SU-DHL-6 (cell line): ENCODE measurements at regions not wholly inside any gene's neighbourhood (a gene's known extent, or its start where the extent isn't known, plus 50 kb on each side); places are given as distances from the start of the nearest gene placed in this dataset.

ENCODE experiments used
- H2AFZ ChIP-seq: fragments of 200-600 bp; sonication (generic); 2 replicates; pipeline ENCODE4 v1.6.1; 2014; ENCODE audit warnings: low read depth, mild to moderate bottlenecking, moderate library complexity, mixed read lengths, antibody characterized with exemption, low read length; ENCODE audit not compliant: severe bottlenecking
- H3F3A ChIP-seq: fragments of 200-600 bp; shearing (Covaris generic); 2 replicates; pipeline ENCODE4 v1.6.0; 2016; ENCODE audit warnings: antibody characterized with exemption, mild to moderate bottlenecking; ENCODE audit not compliant: insufficient read depth
- H3K27ac ChIP-seq: fragments of 200-600 bp; sonication (generic); 2 replicates; pipeline ENCODE4 v1.5.1; 2016; ENCODE audit warnings: low read depth, mild to moderate bottlenecking, low read length, moderate library complexity, mixed read lengths
- H3K27me3 ChIP-seq: fragments of 200-600 bp; sonication (generic), shearing (Covaris generic); 2 replicates; pipeline ENCODE4 v1.6.0; 2014; ENCODE audit warnings: mild to moderate bottlenecking, low read length
- H3K36me3 ChIP-seq: fragments of 200-600 bp; sonication (generic); 2 replicates; pipeline ENCODE4 v1.6.1; 2014; ENCODE audit warnings: mild to moderate bottlenecking, low read length, mixed read lengths
- H3K4me2 ChIP-seq: fragments of 300-600, 200-600 bp; shearing (Covaris generic), sonication (generic); 2 replicates; pipeline ENCODE4 v1.6.0; 2014; ENCODE audit warnings: low read length, low read depth, mild to moderate bottlenecking; ENCODE audit not compliant: poor library complexity, severe bottlenecking
- H3K4me3 ChIP-seq: fragments of 200-600 bp; sonication (generic); 2 replicates; pipeline ENCODE4 v1.5.1; 2014; ENCODE audit warnings: antibody characterized with exemption, low read length, mild to moderate bottlenecking, mixed read lengths; ENCODE audit not compliant: insufficient read depth, poor library complexity, severe bottlenecking
- H3K79me2 ChIP-seq: fragments of 200-600 bp; sonication (generic); 2 replicates; pipeline ENCODE4 v1.6.1; 2014; ENCODE audit warnings: mild to moderate bottlenecking, low read length, moderate library complexity; ENCODE audit not compliant: insufficient read depth
- H3K9ac ChIP-seq: fragments of 200-600 bp; sonication (generic); 2 replicates; pipeline ENCODE4 v1.7.0; 2014; ENCODE audit warnings: mild to moderate bottlenecking, low read length
- H3K9me2 ChIP-seq: fragments of 200-600 bp; sonication (generic); replicated peaks from 2 replicates; pipeline ENCODE4 v1.6.1; 2014; ENCODE audit warnings: low read length; ENCODE audit not compliant: insufficient read depth
- H3K9me3 ChIP-seq: fragments of 200-600 bp; sonication (generic); 2 replicates; pipeline ENCODE4 v1.6.1; 2014; ENCODE audit warnings: low read length, mixed read lengths; ENCODE audit not compliant: insufficient read depth
- H4K20me1 ChIP-seq: fragments of 200-600 bp; sonication (generic); 2 replicates; pipeline ENCODE4 v1.6.1; 2014; ENCODE audit warnings: low read depth, mild to moderate bottlenecking, antibody characterized with exemption, low read length, moderate library complexity, mixed read lengths
- CTCF ChIP-seq: fragments of 200-600 bp; sonication (generic); IDR thresholded peaks from one replicate; pipeline ENCODE4 v1.5.1; 2017; ENCODE audit warnings: antibody characterized with exemption, mild to moderate bottlenecking, low read length, moderate library complexity; ENCODE audit not compliant: insufficient read depth, poor library complexity, severe bottlenecking
- EZH2phosphoT487 ChIP-seq: fragments of 200-600 bp; sonication (generic), shearing (Covaris generic); conservative IDR thresholded peaks from 2 replicates; pipeline ENCODE4 v1.6.1; 2018; ENCODE audit warnings: mild to moderate bottlenecking, antibody characterized with exemption, low read length, moderate library complexity, mixed read lengths

GRCh38 chr4:64508089-64508488 is 98.8 kb upstream of the TECRL start:
- Histone ChIP-seq H3K36me3 (no peaks in the 10 kb centered on the region), H3K9me3 (no peaks in the 10 kb centered on the region), H4K20me1 (no peaks in the 10 kb centered on the region), H3K9ac (no peak overlapping the region), H3K27me3 (no peaks in the 10 kb centered on the region), H2AFZ (no peak overlapping the region), H3K4me3 (no peak overlapping the region), H3K79me2 (no peaks in the 10 kb centered on the region), H3K4me2 (no peak overlapping the region), H3K27ac (no peak overlapping the region), H3F3A (no peaks in the 10 kb centered on the region), H3K9me2 (no peaks in the 10 kb centered on the region)
- no peak for TF ChIP-seq CTCF
- no peak for TF ChIP-seq EZH2phosphoT487

GRCh38 chr4:64503945-64504675 is 94.9 kb upstream of the TECRL start:
- H2AFZ ChIP-seq, result no peak overlapping the region
- H3K27ac ChIP-seq, result no peak overlapping the region
- no peaks in the 10 kb centered on the region for H3K9me2 ChIP-seq
- no peaks in the 10 kb centered on the region for H3K79me2 ChIP-seq
- H3K9me3 ChIP-seq, result no peaks in the 10 kb centered on the region
- H3K36me3 ChIP-seq, result no peaks in the 10 kb centered on the region
- no peaks in the 10 kb centered on the region for H3K27me3 ChIP-seq
- no peaks in the 10 kb centered on the region for H3F3A ChIP-seq
- no peak overlapping the region for H3K9ac ChIP-seq
- H4K20me1 ChIP-seq, result no peaks in the 10 kb centered on the region
- H3K4me2 ChIP-seq, result no peak overlapping the region
- H3K4me3 ChIP-seq, result no peak overlapping the region
- TF ChIP-seq CTCF (no peak), EZH2phosphoT487 (no peak)

- TF ChIP-seq EZH2phosphoT487, result no peak
- no peak for TF ChIP-seq CTCF
- Histone ChIP-seq H3K4me2 (no peak overlapping the region), H3K9me2 (no peaks in the 10 kb centered on the region), H3F3A (no peaks in the 10 kb centered on the region), H3K79me2 (no peaks in the 10 kb centered on the region), H3K27me3 (no peaks in the 10 kb centered on the region), H3K9ac (no peak overlapping the region), H4K20me1 (no peaks in the 10 kb centered on the region), H3K27ac (no peak overlapping the region), H3K4me3 (no peak overlapping the region), H3K9me3 (no peaks in the 10 kb centered on the region), H3K36me3 (no peaks in the 10 kb centered on the region), H2AFZ (no peak overlapping the region)
These were observed 94.2 kb upstream of the TECRL start for GRCh38 chr4:64503416-64503815.
